ENCODE measurements at regions not wholly inside any gene's neighbourhood (a gene's known extent, or its start where the extent isn't known, plus 50 kb on each side); places are given as distances from the start of the nearest gene placed in this dataset.

DNA sequence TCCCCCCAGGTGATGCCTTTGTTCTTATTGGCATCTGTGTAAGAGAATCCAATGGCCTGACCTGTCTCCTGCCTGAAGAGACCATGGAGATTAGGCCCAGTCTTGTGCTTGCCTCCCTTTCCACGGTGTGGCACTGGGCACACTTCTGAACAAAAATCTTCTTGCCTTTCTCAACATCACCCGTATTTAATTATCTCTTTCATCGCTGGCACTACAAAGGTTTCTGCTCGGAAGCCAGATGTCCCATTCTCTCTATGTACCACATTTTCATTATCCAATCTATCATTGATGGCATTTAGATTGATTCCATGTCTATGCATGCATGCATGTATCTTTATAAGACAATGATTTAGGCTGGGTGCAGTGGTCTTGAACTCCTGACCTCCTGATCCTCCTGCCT lies 74.3 kb downstream of the SLC25A15 start:
- no peak for DNase-seq (ENCODE audit: low read depth)

DNA sequence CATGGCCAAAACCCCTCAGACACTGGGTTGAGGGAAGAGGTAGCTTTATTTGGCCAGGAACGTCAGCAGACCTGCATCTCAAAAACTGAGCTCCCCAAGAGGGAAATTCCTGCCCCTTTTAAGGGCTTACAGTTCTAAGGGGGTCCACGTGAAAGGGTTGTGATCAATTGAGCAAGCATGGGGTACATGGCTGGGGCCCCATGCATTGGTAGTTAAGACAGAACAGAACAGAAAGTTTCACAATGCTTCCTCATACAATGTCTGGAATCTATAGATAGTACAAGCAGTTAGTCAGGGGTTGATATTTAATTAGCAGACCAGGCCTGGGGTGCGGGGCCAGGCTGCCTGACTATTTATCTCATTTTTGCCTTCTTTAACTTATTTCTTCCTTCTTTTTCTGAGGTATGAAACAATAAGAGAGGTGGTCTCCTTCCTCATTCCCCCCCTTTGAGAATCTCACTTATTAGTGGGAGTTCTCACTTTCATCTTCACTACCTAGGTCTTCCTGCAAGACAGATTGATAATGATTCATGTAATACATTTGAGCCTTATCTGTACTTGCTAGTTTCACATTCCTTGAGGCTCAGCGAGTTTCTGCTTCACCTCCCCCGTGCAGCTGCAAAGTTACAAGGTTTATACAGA lies 84.8 kb downstream of the SLC25A15 start:
- DNase-seq (ENCODE audit: low read depth) = no peak

DNA sequence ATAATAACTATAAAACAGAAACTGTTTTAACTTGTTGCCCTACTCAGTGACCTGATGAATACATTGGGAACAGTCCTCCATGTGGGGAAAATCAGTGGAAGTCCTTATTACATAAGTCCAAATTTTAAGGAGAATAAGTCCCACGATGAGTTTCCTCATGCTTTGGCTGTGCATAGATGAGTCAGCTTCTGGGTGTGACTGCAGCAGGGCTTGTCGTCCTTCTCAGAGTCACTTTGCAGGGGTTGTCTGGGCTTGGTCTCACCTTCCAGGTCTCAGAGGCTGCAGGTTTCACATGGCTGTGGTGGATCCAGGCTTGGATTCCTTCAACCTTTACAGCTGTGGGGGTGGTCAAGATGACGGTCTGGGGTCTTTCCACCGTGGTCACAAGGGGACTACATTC lies 85.6 kb downstream of the SLC25A15 start:
- no peak for DNase-seq (ENCODE audit: low read depth)

DNA sequence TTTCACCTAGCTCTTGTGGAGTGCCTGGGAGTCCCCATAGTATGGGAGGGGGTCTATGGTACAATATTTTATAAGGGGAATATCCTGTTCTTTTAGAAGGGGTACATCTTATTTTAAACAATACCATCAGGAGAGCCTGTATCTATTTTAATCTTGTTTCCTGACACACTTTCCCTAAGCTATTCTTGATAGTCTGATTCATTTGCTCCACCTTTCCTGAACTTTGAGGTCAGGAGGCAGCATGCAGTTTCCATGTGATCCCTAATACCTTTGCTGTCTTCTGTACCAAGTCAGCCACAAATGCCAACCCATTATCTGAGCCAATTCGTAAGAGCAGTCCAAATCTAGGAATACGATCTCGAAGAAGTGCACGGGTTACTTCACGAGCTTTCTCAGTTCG lies 86.2 kb downstream of the SLC25A15 start:
- DNase-seq (ENCODE audit: low read depth) = peak; percentile 5

DNA sequence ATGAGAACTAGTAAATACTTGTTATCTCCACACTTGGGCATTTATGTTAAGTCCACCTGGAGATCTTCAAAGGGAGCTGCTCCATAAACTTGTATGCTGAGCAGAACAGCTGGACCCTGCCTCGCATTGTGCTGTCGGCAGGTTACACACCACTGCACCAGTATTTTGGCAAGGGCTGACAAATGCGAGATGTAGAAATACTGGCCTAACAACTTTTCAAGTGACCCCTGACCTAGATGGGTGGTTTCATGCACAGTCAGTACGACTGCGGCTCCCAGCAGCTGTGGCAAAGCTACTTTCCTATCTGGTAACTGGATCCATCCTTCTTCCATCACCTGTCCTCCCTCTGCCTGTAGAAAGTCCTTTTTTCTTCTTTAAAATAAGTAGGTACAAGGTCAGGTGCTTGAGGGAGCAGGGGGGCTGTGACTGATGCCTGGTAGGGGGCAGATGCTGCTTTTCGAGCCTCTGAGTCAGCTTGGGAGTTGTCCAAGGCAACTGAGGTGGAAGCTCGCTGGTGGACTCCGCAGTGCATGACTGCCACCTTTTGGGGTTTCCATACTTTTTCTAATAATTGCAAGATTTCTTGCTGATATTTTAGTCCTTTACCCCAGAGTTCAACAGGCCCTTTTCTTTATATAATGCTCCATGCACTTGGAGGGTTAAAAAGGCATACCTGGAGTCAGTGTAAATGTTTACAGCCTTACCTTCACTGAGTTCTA lies 86.8 kb downstream of the SLC25A15 start:
- no peak for DNase-seq (ENCODE audit: low read depth)

DNA sequence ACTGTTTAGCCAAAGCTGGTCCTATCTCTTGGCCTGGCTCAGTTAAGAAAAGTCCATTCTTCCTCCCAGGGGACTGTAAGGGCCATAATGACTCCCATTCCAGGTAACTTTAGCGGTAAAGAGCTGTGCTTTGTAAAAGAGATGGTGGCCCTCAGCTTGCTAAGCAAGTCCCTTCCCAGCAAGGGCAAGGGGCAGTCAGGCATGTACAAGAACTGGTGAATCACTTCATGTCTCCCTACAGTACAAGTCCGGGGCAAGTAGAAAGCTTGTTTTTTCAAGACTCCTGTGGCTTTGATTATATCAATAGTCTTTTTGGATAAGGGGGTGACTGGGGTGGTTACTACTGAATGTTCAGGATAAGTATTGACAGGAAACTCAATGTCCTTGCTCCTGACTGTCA lies 88.9 kb downstream of the SLC25A15 start:
- DNase-seq (ENCODE audit: low read depth) = no peak

DNA sequence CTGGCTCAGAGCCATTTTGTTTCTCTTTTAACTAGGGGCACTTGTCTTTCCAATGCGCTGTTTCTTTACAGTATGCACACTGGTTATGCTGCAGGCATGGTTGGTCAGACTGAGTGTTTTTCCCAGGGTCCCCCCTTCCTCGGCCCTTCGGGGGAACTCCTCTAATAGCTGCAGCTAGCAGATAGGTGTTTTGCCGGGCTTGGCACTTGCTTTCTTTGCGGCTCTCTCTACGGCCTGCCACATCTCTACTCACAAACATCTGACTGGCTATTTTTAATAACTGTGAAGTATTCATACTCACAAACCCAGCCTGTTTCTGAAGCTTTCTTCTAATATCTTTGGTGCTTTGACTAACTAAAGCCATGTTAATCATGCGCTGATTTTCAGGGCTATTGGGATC lies 89.4 kb downstream of the SLC25A15 start:
- DNase-seq (ENCODE audit: low read depth) = no peak
